Calu3 (cell line): ENCODE measurements at regions not wholly inside any gene's neighbourhood (a gene's known extent, or its start where the extent isn't known, plus 50 kb on each side); places are given as distances from the start of the nearest gene placed in this dataset.

Experiments
- BruUV-seq: library from RNA; stranded (reverse); fragments of 400-500 nt; replicated peaks from 2 replicates; lab custom pipeline; 2021; lab: Mats Ljungman, UMichigan
- CTCF ChIA-PET: fragments of 300-600 bp; sonication (Branson Sonifier 250); formaldehyde crosslinking; loops from one replicate; lab custom pipeline; 2022; ENCODE audit warnings: antibody characterized with exemption; lab: Charles Lee
- DNase-seq: peaks from one replicate; pipeline ENCODE4 v3.0.0; 2022
- H3K27ac Mint-ChIP-seq: one replicate; pipeline ENCODE4 v1.8.0; 2022; ENCODE audit warnings: mixed read lengths; ENCODE audit not compliant: unreplicated experiment
- H3K27me3 Mint-ChIP-seq: one replicate; pipeline ENCODE4 v1.8.0; 2022; ENCODE audit warnings: mixed read lengths; ENCODE audit not compliant: unreplicated experiment
- H3K36me3 Mint-ChIP-seq: one replicate; pipeline ENCODE4 v1.8.0; 2022; ENCODE audit warnings: mild to moderate bottlenecking, moderate library complexity, mixed read lengths; ENCODE audit not compliant: insufficient read depth, unreplicated experiment
- H3K4me1 Mint-ChIP-seq: one replicate; pipeline ENCODE4 v1.8.0; 2022; ENCODE audit warnings: mild to moderate bottlenecking, low read depth, mixed read lengths; ENCODE audit not compliant: unreplicated experiment
- H3K4me3 Mint-ChIP-seq: one replicate; pipeline ENCODE4 v1.8.0; 2022; ENCODE audit warnings: mild to moderate bottlenecking, low read depth, moderate library complexity, mixed read lengths; ENCODE audit not compliant: unreplicated experiment
- H3K9me3 Mint-ChIP-seq: one replicate; pipeline ENCODE4 v1.8.0; 2022; ENCODE audit warnings: low read depth, mixed read lengths; ENCODE audit not compliant: unreplicated experiment
- intact Hi-C: fragments of 100-400 bp; cut with micrococcal nuclease; formaldehyde crosslinking; loops from one replicate; pipeline ENCODE4 v1.10.0; 2022; ENCODE audit not compliant: unreplicated experiment
- TF ChIP-seq, protein P1 (sequence below): fragments of 200-600 bp; IDR thresholded peaks from one replicate; pipeline ENCODE4 v1.8.0; 2022; ENCODE audit warnings: antibody characterized with exemption; ENCODE audit not compliant: unreplicated experiment

DNA sequence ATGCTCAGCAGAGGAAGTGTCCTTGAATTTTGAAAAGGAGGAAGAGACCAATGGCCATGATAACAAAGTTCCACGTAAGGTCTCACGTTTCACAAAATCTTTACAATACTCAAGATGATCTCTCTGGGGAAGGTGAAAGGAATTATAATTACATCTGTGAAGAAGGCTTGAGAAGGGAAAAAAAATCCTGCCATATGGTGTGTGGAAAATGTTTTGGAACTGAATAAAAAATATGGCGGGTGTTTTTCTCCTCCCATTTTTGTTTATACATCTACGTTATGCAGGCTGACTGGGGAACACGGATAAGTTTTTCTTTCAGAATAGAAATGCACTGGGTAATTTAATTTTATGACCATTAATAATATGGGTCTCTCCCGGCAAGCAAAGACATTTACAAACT, 425.6 kb upstream of the BRINP1 start:
- DNase-seq: no peak
- intact Hi-C loops: no loop called here
- H3K4me1 Mint-ChIP-seq: no peaks in the 10 kb centered on the region
- H3K27me3 Mint-ChIP-seq: no peaks in the 10 kb centered on the region
- H3K27ac Mint-ChIP-seq: no peak overlapping the region
- H3K36me3 Mint-ChIP-seq: no peaks in the 10 kb centered on the region
- TF ChIP-seq, protein P1, sequence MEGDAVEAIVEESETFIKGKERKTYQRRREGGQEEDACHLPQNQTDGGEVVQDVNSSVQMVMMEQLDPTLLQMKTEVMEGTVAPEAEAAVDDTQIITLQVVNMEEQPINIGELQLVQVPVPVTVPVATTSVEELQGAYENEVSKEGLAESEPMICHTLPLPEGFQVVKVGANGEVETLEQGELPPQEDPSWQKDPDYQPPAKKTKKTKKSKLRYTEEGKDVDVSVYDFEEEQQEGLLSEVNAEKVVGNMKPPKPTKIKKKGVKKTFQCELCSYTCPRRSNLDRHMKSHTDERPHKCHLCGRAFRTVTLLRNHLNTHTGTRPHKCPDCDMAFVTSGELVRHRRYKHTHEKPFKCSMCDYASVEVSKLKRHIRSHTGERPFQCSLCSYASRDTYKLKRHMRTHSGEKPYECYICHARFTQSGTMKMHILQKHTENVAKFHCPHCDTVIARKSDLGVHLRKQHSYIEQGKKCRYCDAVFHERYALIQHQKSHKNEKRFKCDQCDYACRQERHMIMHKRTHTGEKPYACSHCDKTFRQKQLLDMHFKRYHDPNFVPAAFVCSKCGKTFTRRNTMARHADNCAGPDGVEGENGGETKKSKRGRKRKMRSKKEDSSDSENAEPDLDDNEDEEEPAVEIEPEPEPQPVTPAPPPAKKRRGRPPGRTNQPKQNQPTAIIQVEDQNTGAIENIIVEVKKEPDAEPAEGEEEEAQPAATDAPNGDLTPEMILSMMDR: no peak
- H3K4me3 Mint-ChIP-seq: no peak overlapping the region
- H3K9me3 Mint-ChIP-seq: peaks cover 4% of the 10 kb centered on the region
- CTCF ChIA-PET: no interaction called here
- BruUV-seq: no TSS peak

DNA sequence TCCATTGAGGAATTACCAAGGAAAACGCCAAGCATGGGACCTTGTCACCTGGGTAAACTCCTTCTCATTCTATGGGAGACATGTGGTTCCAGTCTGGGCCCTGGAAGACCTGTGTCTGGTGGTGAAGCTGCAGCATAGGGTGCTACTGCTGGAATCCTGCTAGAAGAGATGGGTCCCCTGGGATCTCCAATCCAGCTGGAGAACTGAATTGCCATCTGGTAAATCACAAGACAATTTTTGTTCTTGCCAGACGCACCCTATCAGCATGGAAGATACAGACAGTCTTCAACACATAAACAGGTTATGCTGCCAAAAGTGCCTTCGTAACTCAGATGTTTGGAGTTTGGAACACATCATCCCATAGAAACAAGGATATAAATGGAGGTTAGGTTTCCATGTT, 424.0 kb upstream of the BRINP1 start:
- no TSS peak for BruUV-seq

DNA sequence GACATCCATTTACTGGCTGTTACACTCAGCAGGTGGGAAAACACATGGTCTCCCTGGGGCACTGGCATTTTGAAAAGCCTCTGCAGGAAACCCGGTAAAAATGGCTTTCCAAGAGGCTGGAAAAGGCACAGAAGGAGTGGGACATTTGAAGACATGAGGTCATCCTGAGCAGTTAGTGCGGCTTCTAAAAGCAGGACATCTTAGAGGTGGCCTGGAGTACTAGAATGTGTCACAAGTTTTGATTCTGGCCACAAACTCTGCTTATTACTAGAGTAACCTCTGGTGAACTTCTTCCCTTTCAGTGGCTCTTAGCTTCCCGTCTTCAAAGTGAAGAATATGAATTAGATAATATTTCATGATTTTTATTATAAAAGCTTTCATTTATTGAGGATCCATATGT, 423.0 kb upstream of the BRINP1 start:
- Mint-ChIP-seq H3K4me3 (no peak overlapping the region), H3K9me3 (peaks cover 4% of the 10 kb centered on the region), H3K27ac (no peak overlapping the region), H3K4me1 (no peaks in the 10 kb centered on the region), H3K27me3 (no peaks in the 10 kb centered on the region), H3K36me3 (no peaks in the 10 kb centered on the region)
- intact Hi-C loops: no loop called here
- CTCF ChIA-PET: no interaction called here
- DNase-seq: no peak
- no TSS peak for BruUV-seq
- TF ChIP-seq, protein P1: no peak

More for the DNA sequence above, 424.0 kb upstream of the BRINP1 start:
- no peaks in the 10 kb centered on the region for H3K36me3 Mint-ChIP-seq
- no peak overlapping the region for H3K27ac Mint-ChIP-seq
- intact Hi-C loops: no loop called here
- H3K4me3 Mint-ChIP-seq: no peak overlapping the region
- no peaks in the 10 kb centered on the region for H3K27me3 Mint-ChIP-seq
- H3K4me1 Mint-ChIP-seq: no peaks in the 10 kb centered on the region
- CTCF ChIA-PET: no interaction called here
- TF ChIP-seq, protein P1: no peak
- no peak for DNase-seq
- peaks cover 4% of the 10 kb centered on the region for H3K9me3 Mint-ChIP-seq

DNA sequence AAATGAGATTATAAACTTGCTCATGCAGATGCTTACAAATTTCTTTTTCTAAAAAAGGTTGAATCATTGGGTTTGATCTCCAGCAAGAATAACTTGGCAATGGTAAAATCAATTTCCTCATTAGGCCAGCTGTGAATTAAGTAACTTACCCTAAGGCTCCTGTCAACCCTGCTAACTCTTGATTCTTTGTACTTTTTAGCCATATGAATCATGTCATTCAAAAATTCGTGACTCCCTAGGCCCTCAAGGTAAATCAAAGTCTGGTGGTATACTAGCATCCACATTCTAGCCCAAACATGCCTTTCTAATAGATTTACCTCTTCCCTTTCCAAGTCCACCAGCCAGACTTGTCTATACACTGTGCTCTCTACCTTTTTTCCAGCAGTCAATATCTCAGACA, 420.8 kb upstream of the BRINP1 start:
- CTCF ChIA-PET: no interaction called here
- intact Hi-C loops: no loop called here
- no TSS peak for BruUV-seq
- Mint-ChIP-seq H3K4me3 (no peak overlapping the region), H3K4me1 (no peaks in the 10 kb centered on the region), H3K27me3 (no peaks in the 10 kb centered on the region), H3K27ac (no peak overlapping the region), H3K36me3 (no peaks in the 10 kb centered on the region), H3K9me3 (peaks cover 4% of the 10 kb centered on the region)
- TF ChIP-seq, protein P1: no peak
- DNase-seq: no peak
